Endodermal cell (in vitro differentiated cells): ENCODE measurements at regions not wholly inside any gene's neighbourhood (a gene's known extent, or its start where the extent isn't known, plus 50 kb on each side); places are given as distances from the start of the nearest gene placed in this dataset.

ENCODE experiments used
- DNase-seq: peaks from one replicate; pipeline ENCODE4 v3.0.0-alpha.2; 2017
- H3K27ac ChIP-seq: 2 replicates; pipeline ENCODE4 v1.5.1; 2013; ENCODE audit warnings: mild to moderate bottlenecking, low read depth, low read length, moderate library complexity
- H3K27me3 ChIP-seq: 2 replicates; pipeline ENCODE4 v1.6.1; 2013; ENCODE audit warnings: mild to moderate bottlenecking, low read length, moderate library complexity; ENCODE audit not compliant: insufficient read depth, control insufficient read depth, poor library complexity, severe bottlenecking
- H3K36me3 ChIP-seq: 2 replicates; pipeline ENCODE4 v1.7.0; 2013; ENCODE audit warnings: mild to moderate bottlenecking, low read length, moderate library complexity; ENCODE audit not compliant: control insufficient read depth, insufficient read depth
- H3K4me1 ChIP-seq: one replicate; pipeline ENCODE4 v1.7.0; 2013; ENCODE audit warnings: low read length; ENCODE audit not compliant: control insufficient read depth, insufficient read depth
- H3K4me3 ChIP-seq: 2 replicates; pipeline ENCODE4 v1.5.1; 2013; ENCODE audit warnings: mild to moderate bottlenecking, low read length, moderate library complexity
- H3K9ac ChIP-seq: 2 replicates; pipeline ENCODE4 v1.6.1; 2013; ENCODE audit warnings: mild to moderate bottlenecking, low read length, moderate library complexity; ENCODE audit not compliant: poor library complexity, severe bottlenecking; ENCODE audit errors: extremely low read depth
- H3K9me3 ChIP-seq: 2 replicates; pipeline ENCODE4 v1.6.1; 2013; ENCODE audit warnings: mild to moderate bottlenecking, low read length, moderate library complexity; ENCODE audit not compliant: control insufficient read depth
- H3K27ac Mint-ChIP-seq: 2 replicates; pipeline ENCODE4 v1.8.0; 2020; ENCODE audit warnings: mixed read lengths
- H3K27me3 Mint-ChIP-seq: 2 replicates; pipeline ENCODE4 v1.8.0; 2021; ENCODE audit warnings: mild to moderate bottlenecking, mixed read lengths; ENCODE audit not compliant: insufficient read depth
- H3K36me3 Mint-ChIP-seq: 2 replicates; pipeline ENCODE4 v1.8.0; 2020; ENCODE audit warnings: low read depth, mixed read lengths
- H3K4me1 Mint-ChIP-seq: 2 replicates; pipeline ENCODE4 v1.8.0; 2020; ENCODE audit warnings: mixed read lengths
- H3K4me3 Mint-ChIP-seq: 2 replicates; pipeline ENCODE4 v1.8.0; 2020; ENCODE audit warnings: mild to moderate bottlenecking, moderate library complexity, mixed read lengths
- H3K9me3 Mint-ChIP-seq: 2 replicates; pipeline ENCODE4 v1.8.0; 2020; ENCODE audit warnings: mild to moderate bottlenecking, mixed read lengths
- CTCF ChIP-seq: fragments of 200-600 bp; sonication (generic); conservative IDR thresholded peaks from 2 replicates; pipeline ENCODE4 v1.5.0; 2021; ENCODE audit warnings: antibody characterized with exemption, mild to moderate bottlenecking
- WGBS, 2 experiments: methylation state at CpG; one replicate each; pipeline versions ENCODE4 v1.1.5 to v1.1.7; 2013; ENCODE audit warnings: missing lambda C conversion rate in 2 of 2, mixed read lengths in 1 of 2; ENCODE audit not compliant: insufficient coverage in 1 of 2, insufficient read length in 1 of 2; 5-methylcytosine and 5-hydroxymethylcytosine counted together

GRCh38 chr6:23633996-23634395 lies 492.0 kb upstream of the NRSN1 start:
- no peaks in the 10 kb centered on the region for H3K36me3 Mint-ChIP-seq
- H3K27ac Mint-ChIP-seq = no peak overlapping the region
- WGBS, 2 experiments = 87 to 92% methylated on average over 3 to 7 of the region's 7 CpGs
- TF ChIP-seq CTCF = no peak
- no peaks in the 10 kb centered on the region for H3K4me1 Mint-ChIP-seq
- no peaks in the 10 kb centered on the region for H3K36me3 ChIP-seq
- H3K27ac ChIP-seq = peak overlapping the region; percentile 83
- H3K4me3 Mint-ChIP-seq = no peak overlapping the region
- no peaks in the 10 kb centered on the region for H3K4me1 ChIP-seq
- DNase-seq = no peak
- no peaks in the 10 kb centered on the region for H3K9me3 ChIP-seq
- no peak overlapping the region for H3K9ac ChIP-seq
- H3K4me3 ChIP-seq = no peak overlapping the region
- no peaks in the 10 kb centered on the region for H3K27me3 ChIP-seq
- no peaks in the 10 kb centered on the region for H3K9me3 Mint-ChIP-seq
- H3K27me3 Mint-ChIP-seq = no peaks in the 10 kb centered on the region

GRCh38 chr6:23635150-23635549 lies 490.9 kb upstream of the NRSN1 start:
- H3K4me3 ChIP-seq = no peak overlapping the region
- H3K4me1 ChIP-seq = no peaks in the 10 kb centered on the region
- H3K27me3 ChIP-seq = no peaks in the 10 kb centered on the region
- no peak overlapping the region for H3K9ac ChIP-seq
- no peaks in the 10 kb centered on the region for H3K36me3 ChIP-seq
- no peak for TF ChIP-seq CTCF
- Mint-ChIP-seq H3K4me1 (no peaks in the 10 kb centered on the region), H3K27me3 (no peaks in the 10 kb centered on the region), H3K9me3 (no peaks in the 10 kb centered on the region), H3K27ac (no peak overlapping the region), H3K36me3 (no peaks in the 10 kb centered on the region), H3K4me3 (no peak overlapping the region)
- WGBS, 2 experiments = 94% methylated on average over 4 of the region's 4 CpGs; no CpG with 5 or more reads in 1 of the 2 experiments
- no peak overlapping the region for H3K27ac ChIP-seq
- DNase-seq = no peak
- H3K9me3 ChIP-seq = no peaks in the 10 kb centered on the region

DNA sequence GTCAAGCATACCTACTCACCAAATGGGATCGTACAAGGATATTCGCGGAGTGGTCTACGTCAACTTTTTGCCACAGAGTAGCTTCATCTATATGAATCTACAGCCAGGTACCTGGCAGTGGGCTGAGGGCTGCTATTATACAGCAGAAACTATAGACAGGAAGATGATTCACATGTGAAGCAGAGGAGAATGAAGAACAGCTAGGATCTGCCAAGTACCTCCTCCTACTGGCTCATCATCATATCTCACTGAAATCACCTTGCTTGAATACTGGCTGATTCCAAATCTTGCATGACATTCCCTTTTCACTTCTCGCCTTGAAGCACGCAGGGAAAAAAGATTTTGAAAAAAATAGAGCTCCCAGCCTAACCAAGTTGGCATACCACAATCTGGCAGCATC lies 488.7 kb upstream of the NRSN1 start:
- no peaks in the 10 kb centered on the region for H3K36me3 ChIP-seq
- DNase-seq = no peak
- H3K9me3 Mint-ChIP-seq = no peaks in the 10 kb centered on the region
- H3K27me3 ChIP-seq = no peaks in the 10 kb centered on the region
- H3K4me1 Mint-ChIP-seq = no peaks in the 10 kb centered on the region
- no peak overlapping the region for H3K4me3 Mint-ChIP-seq
- TF ChIP-seq CTCF = peak; percentile 19
- no peaks in the 10 kb centered on the region for H3K27me3 Mint-ChIP-seq
- H3K36me3 Mint-ChIP-seq = no peaks in the 10 kb centered on the region
- H3K4me1 ChIP-seq = no peaks in the 10 kb centered on the region
- 92 to 93% methylated on average over 2 to 6 of the region's 6 CpGs for WGBS, 2 experiments
- H3K9me3 ChIP-seq = no peaks in the 10 kb centered on the region
- no peak overlapping the region for H3K4me3 ChIP-seq
- H3K27ac ChIP-seq = no peak overlapping the region
- no peak overlapping the region for H3K9ac ChIP-seq
- H3K27ac Mint-ChIP-seq = no peak overlapping the region
